IMR-90 (cell line): ENCODE measurements at regions not wholly inside any gene's neighbourhood (a gene's known extent, or its start where the extent isn't known, plus 50 kb on each side); places are given as distances from the start of the nearest gene placed in this dataset.

Experiments
- ATAC-seq: fragments of 200-7000 bp; cut with Tn5 transposase; 2 replicates; pipeline ENCODE4 v1.9.1; 2020; ENCODE audit warnings: low read depth, mild to moderate bottlenecking, moderate library complexity
- BruUV-seq: library from RNA; stranded (reverse); fragments of 400-500 nt; replicated peaks from 2 replicates; lab custom pipeline; 2021; lab: Mats Ljungman, UMichigan
- CTCF ChIA-PET: fragments of 300-600 bp; formaldehyde crosslinking; extraction: SDS; loops from one replicate; lab custom pipeline; 2021; ENCODE audit warnings: antibody characterized with exemption; lab: Yijun Ruan, JAX
- POLR2A ChIA-PET: fragments of 300-600 bp; sonication (Branson Sonifier 250); formaldehyde crosslinking; loops from one replicate; lab custom pipeline; 2022; ENCODE audit warnings: antibody characterized with exemption; ENCODE audit not compliant: unreplicated experiment; lab: Charles Lee
- DNase-seq: peaks from one replicate; pipeline ENCODE4 v3.0.0; 2013
- H2AFZ ChIP-seq: replicated peaks from 2 replicates; pipeline ENCODE3; 2013; ENCODE audit warnings: low read length, mild to moderate bottlenecking; ENCODE audit not compliant: poor library complexity
- H2AK5ac ChIP-seq: 2 replicates; pipeline ENCODE4 v1.6.1; 2013; ENCODE audit warnings: low read depth, low read length, inconsistent platforms
- H2AK9ac ChIP-seq: replicated peaks from 2 replicates; pipeline ENCODE3; 2013; ENCODE audit warnings: mild to moderate bottlenecking, low read depth, low read length, moderate library complexity; ENCODE audit not compliant: poor library complexity
- H2BK120ac ChIP-seq: 2 replicates; pipeline ENCODE4 v1.6.1; 2013; ENCODE audit warnings: low read depth, low read length, inconsistent platforms
- H2BK15ac ChIP-seq: 3 replicates; pipeline ENCODE4 v1.6.1; 2013; ENCODE audit warnings: low read depth, low read length, inconsistent platforms
- H2BK20ac ChIP-seq: 2 replicates; pipeline ENCODE4 v1.6.1; 2013; ENCODE audit warnings: low read depth, mild to moderate bottlenecking, inconsistent platforms, low read length, moderate library complexity
- H2BK5ac ChIP-seq: 2 replicates; pipeline ENCODE4 v1.6.1; 2013; ENCODE audit warnings: mild to moderate bottlenecking, low read depth, low read length, inconsistent platforms; ENCODE audit not compliant: poor library complexity, severe bottlenecking
- H3K14ac ChIP-seq: replicated peaks from 2 replicates; pipeline ENCODE4 v1.6.1; 2013; ENCODE audit warnings: low read depth, low read length, inconsistent platforms
- H3K18ac ChIP-seq: 2 replicates; pipeline ENCODE4 v1.6.1; 2013; ENCODE audit warnings: low read depth, low read length, control low read depth
- H3K23ac ChIP-seq: 2 replicates; pipeline ENCODE4 v1.6.1; 2013; ENCODE audit warnings: low read depth, low read length, inconsistent platforms
- H3K27ac ChIP-seq: 2 replicates; pipeline ENCODE4 v1.5.1; 2013; ENCODE audit warnings: mild to moderate bottlenecking, control low read depth, low read length; ENCODE audit not compliant: insufficient read depth
- H3K27me3 ChIP-seq: 2 replicates; pipeline ENCODE4 v1.6.1; 2013; ENCODE audit warnings: low read length; ENCODE audit not compliant: control insufficient read depth, insufficient read depth
- H3K36me3 ChIP-seq: 2 replicates; pipeline ENCODE4 v1.6.1; 2013; ENCODE audit warnings: low read length, mixed read lengths; ENCODE audit not compliant: control insufficient read depth, insufficient read depth
- H3K4ac ChIP-seq: 2 replicates; pipeline ENCODE4 v1.6.1; 2013; ENCODE audit warnings: low read depth, low read length, inconsistent platforms
- H3K4me1 ChIP-seq: 2 replicates; pipeline ENCODE4 v1.6.1; 2013; ENCODE audit warnings: low read length, mixed read lengths; ENCODE audit not compliant: control insufficient read depth, insufficient read depth
- H3K4me2 ChIP-seq: 2 replicates; pipeline ENCODE4 v1.6.1; 2013; ENCODE audit warnings: low read depth, mild to moderate bottlenecking, control low read depth, low read length, moderate library complexity
- H3K4me3 ChIP-seq: 2 replicates; pipeline ENCODE4 v1.5.1; 2013; ENCODE audit warnings: low read depth, mild to moderate bottlenecking, control low read depth, low read length, moderate library complexity; ENCODE audit not compliant: insufficient read depth
- H3K56ac ChIP-seq: 2 replicates; pipeline ENCODE4 v1.6.1; 2013; ENCODE audit warnings: low read length, inconsistent platforms; ENCODE audit not compliant: insufficient read depth; ENCODE audit errors: extremely low read depth
- H3K79me1 ChIP-seq, 2 experiments: 2 replicates each; pipeline ENCODE4 v1.6.1; 2013; ENCODE audit warnings: low read length in 2 of 2, inconsistent platforms in 1 of 2, low read depth in 1 of 2
- H3K9ac ChIP-seq: 2 replicates; pipeline ENCODE4 v1.6.1; 2013; ENCODE audit warnings: low read depth, low read length, control low read depth
- H3K9me1 ChIP-seq: 2 replicates; pipeline ENCODE4 v1.6.1; 2013; ENCODE audit warnings: low read length, inconsistent platforms; ENCODE audit not compliant: insufficient read depth
- H3K9me3 ChIP-seq: 2 replicates; pipeline ENCODE4 v1.6.1; 2013; ENCODE audit warnings: low read length; ENCODE audit not compliant: control insufficient read depth, insufficient read depth
- H4K20me1 ChIP-seq: 2 replicates; pipeline ENCODE4 v1.6.1; 2013; ENCODE audit warnings: low read length, inconsistent platforms; ENCODE audit not compliant: insufficient read depth
- H4K5ac ChIP-seq: 2 replicates; pipeline ENCODE4 v1.6.1; 2013; ENCODE audit warnings: mild to moderate bottlenecking, low read depth, low read length, control low read depth
- H4K8ac ChIP-seq, 2 experiments: 2 replicates each; pipeline ENCODE4 v1.6.1; 2013; ENCODE audit warnings: low read depth in 2 of 2, low read length in 2 of 2, control low read depth in 1 of 2, inconsistent platforms in 1 of 2
- H4K91ac ChIP-seq: 2 replicates; pipeline ENCODE4 v1.6.1; 2013; ENCODE audit warnings: low read depth, low read length, inconsistent platforms; ENCODE audit not compliant: insufficient read depth
- CEBPB ChIP-seq: IDR thresholded peaks from 2 replicates; pipeline ENCODE4 v1.6.1; 2012; ENCODE audit warnings: low read depth, low read length, improper control_type of control experiment
- CHD1 ChIP-seq: IDR thresholded peaks from 2 replicates; pipeline ENCODE4 v1.6.1; 2012; ENCODE audit warnings: low read depth, low read length, improper control_type of control experiment
- MAFK ChIP-seq: IDR thresholded peaks from 2 replicates; pipeline ENCODE4 v1.6.1; 2012; ENCODE audit warnings: low read depth, low read length, improper control_type of control experiment
- MAZ ChIP-seq: IDR thresholded peaks from 2 replicates; pipeline ENCODE4 v1.6.1; 2012; ENCODE audit warnings: low read depth, mild to moderate bottlenecking, low read length, improper control_type of control experiment, moderate library complexity, borderline replicate concordance
- MXI1 ChIP-seq: IDR thresholded peaks from 2 replicates; pipeline ENCODE4 v1.6.1; 2012; ENCODE audit warnings: low read depth, mild to moderate bottlenecking, low read length, moderate library complexity, borderline replicate concordance
- NFE2L2 ChIP-seq: fragments of 150-350 bp; IDR thresholded peaks from 2 replicates; pipeline ENCODE4 v1.6.1; 2016; ENCODE audit warnings: low read depth, mild to moderate bottlenecking, low read length
- RFX5 ChIP-seq: IDR thresholded peaks from 2 replicates; pipeline ENCODE4 v1.8.0; 2012; ENCODE audit warnings: low read depth, mild to moderate bottlenecking, low read length, moderate library complexity
- WGBS, 2 experiments: methylation state at CpG; one replicate each; pipeline versions ENCODE4 v1.1.5 to v1.1.7; 2013; ENCODE audit warnings: missing lambda C conversion rate in 2 of 2; ENCODE audit not compliant: insufficient read length in 1 of 2; ENCODE audit errors: extremely low coverage in 2 of 2; 5-methylcytosine and 5-hydroxymethylcytosine counted together
- dilution Hi-C: fragments of 300-500 bp; cut with HindIII; formaldehyde crosslinking; loops from one replicate; pipeline ENCODE4 v1.14.3; 2018; ENCODE audit warnings: low sequenced_read_pairs; ENCODE audit not compliant: unreplicated experiment
- in situ Hi-C: fragments of 300-500 bp; cut with MboI; formaldehyde crosslinking; loops from 3 replicates; pipeline ENCODE4 v1.14.3; 2019; ENCODE audit warnings: low sequenced_read_pairs, inconsistent platforms, mixed read lengths
- intact Hi-C: fragments of 100-400 bp; cut with micrococcal nuclease; formaldehyde crosslinking; loops from 2 replicates; pipeline ENCODE4 v1.10.0; 2022

DNA sequence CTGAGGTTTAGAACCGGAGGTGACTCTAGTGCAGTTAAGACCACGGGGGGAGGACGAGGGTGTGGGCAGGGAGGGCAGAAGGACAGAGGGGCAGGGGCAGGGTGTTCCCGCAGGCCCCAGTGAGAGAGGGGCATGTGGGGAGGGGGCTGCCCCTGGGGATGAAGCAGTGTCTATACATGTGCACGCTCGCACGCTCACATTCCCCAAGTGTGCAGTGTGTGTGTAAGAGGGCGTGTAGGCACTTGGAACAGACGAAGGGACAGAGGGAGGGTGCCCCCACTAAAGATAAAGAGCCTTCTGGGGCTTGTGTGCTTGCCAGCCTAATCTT, 69.5 kb upstream of the MEF2A start:
- Histone ChIP-seq H2AK5ac (0 out of 2 replicates have a peak overlapping the region, but pooled peaks have one; percentile 14), H2AFZ (peak overlapping the region; percentile 92), H2AK9ac (no peak overlapping the region), H2BK20ac (peak overlapping the region; percentile 83; the same call in 1 of the 2 replicates), H3K56ac (no peak overlapping the region), H3K27ac (peak overlapping the region; percentile 69; the same call in 1 of the 2 replicates), H2BK15ac (peak overlapping the region; percentile 82; the same call in 1 of the 3 replicates), H3K4me3 (no peak overlapping the region), H3K27me3 (peaks cover 2% of the 10 kb centered on the region; the same call in 1 of the 2 replicates), H4K20me1 (no peaks in the 10 kb centered on the region), H3K4me2 (peak overlapping the region; percentile 25; the same call in 1 of the 2 replicates), H3K9ac (peak overlapping the region; percentile 31; the same call in 1 of the 2 replicates), H3K79me1 (no peaks in the 10 kb centered on the region), H4K91ac (peak overlapping the region; percentile 62; the same call in 1 of the 2 replicates), H3K18ac (peak overlapping the region; percentile 40), H4K8ac (peak overlapping the region; percentile 55 to 97), H3K9me3 (peaks cover 3% of the 10 kb centered on the region; the same call in 1 of the 2 replicates), H3K23ac (no peak overlapping the region), H2BK5ac (no peak overlapping the region), H4K5ac (peak overlapping the region; percentile 89), H2BK120ac (peak overlapping the region; percentile 83; the same call in 1 of the 2 replicates), H3K14ac (peak overlapping the region; percentile 90; the same call in 1 of the 2 replicates), H3K9me1 (peaks cover 4% of the 10 kb centered on the region; the same call in 1 of the 2 replicates), H3K36me3 (no peaks in the 10 kb centered on the region), H3K4ac (peak overlapping the region; percentile 94), H3K4me1 (peaks cover 11% of the 10 kb centered on the region; the same call in 1 of the 2 replicates)
- ChIA-PET POLR2A (no interaction called here), CTCF (no interaction called here)
- WGBS, 2 experiments: no CpG with 5 or more reads among the region's 9 CpGs
- intact Hi-C loops (no loop called here), in situ Hi-C loops (no loop called here), dilution Hi-C loops (no loop called here)
- TF ChIP-seq MAFK (no peak), MAZ (no peak), CEBPB (no peak), NFE2L2 (no peak), CHD1 (no peak), RFX5 (no peak), MXI1 (no peak)
- no peak for DNase-seq
- BruUV-seq: no TSS peak
- peak; percentile 46; the same call in 1 of the 2 replicates for ATAC-seq
